SW480 (cell line): ENCODE measurements at regions not wholly inside any gene's neighbourhood (a gene's known extent, or its start where the extent isn't known, plus 50 kb on each side); places are given as distances from the start of the nearest gene placed in this dataset.

Source experiments
- DNase-seq: peaks from one replicate; pipeline ENCODE4 v3.0.0-alpha.2; 2016; ENCODE audit warnings: low spot score

GRCh38 chr1:81617308-81617967 is 183.3 kb upstream of the ADGRL2 start:
- DNase-seq: no peak

- no peak for DNase-seq
These were observed 186.9 kb upstream of the ADGRL2 start for GRCh38 chr1:81613803-81614202.

- DNase-seq: no peak
These were observed 192.8 kb upstream of the ADGRL2 start for GRCh38 chr1:81607924-81608323.

GRCh38 chr1:81607086-81607485 is 193.6 kb upstream of the ADGRL2 start:
- no peak for DNase-seq

- DNase-seq: peak; percentile 1
These were observed 194.1 kb upstream of the ADGRL2 start for GRCh38 chr1:81606656-81607055.

- DNase-seq: no peak
These were observed 195.7 kb upstream of the ADGRL2 start for GRCh38 chr1:81605023-81605422.

GRCh38 chr1:81600878-81601622 is 199.7 kb upstream of the ADGRL2 start:
- no peak for DNase-seq

- DNase-seq: no peak
These were observed 200.4 kb upstream of the ADGRL2 start for GRCh38 chr1:81600363-81600762.

- no peak for DNase-seq
These were observed 202.1 kb upstream of the ADGRL2 start for GRCh38 chr1:81598623-81599022.

GRCh38 chr1:81597720-81598426 is 202.9 kb upstream of the ADGRL2 start:
- no peak for DNase-seq

GRCh38 chr1:81596341-81596740 is 204.4 kb upstream of the ADGRL2 start:
- no peak for DNase-seq

GRCh38 chr1:81594206-81594605 is 206.5 kb upstream of the ADGRL2 start:
- no peak for DNase-seq

GRCh38 chr1:81592233-81592632 is 208.5 kb upstream of the ADGRL2 start:
- no peak for DNase-seq

- DNase-seq: no peak
These were observed 210.6 kb upstream of the ADGRL2 start for GRCh38 chr1:81590171-81590570.

- DNase-seq: no peak
These were observed 212.6 kb upstream of the ADGRL2 start for GRCh38 chr1:81588149-81588548.

- DNase-seq: no peak
These were observed 213.3 kb upstream of the ADGRL2 start for GRCh38 chr1:81587426-81587825.

- no peak for DNase-seq
These were observed 215.4 kb upstream of the ADGRL2 start for GRCh38 chr1:81585371-81585770.

GRCh38 chr1:81584398-81584797 is 216.3 kb upstream of the ADGRL2 start:
- no peak for DNase-seq

GRCh38 chr1:81583878-81584277 is 216.9 kb upstream of the ADGRL2 start:
- DNase-seq: no peak

- DNase-seq: no peak
These were observed 218.2 kb upstream of the ADGRL2 start for GRCh38 chr1:81582467-81582986.

- no peak for DNase-seq
These were observed 221.9 kb upstream of the ADGRL2 start for GRCh38 chr1:81578867-81579266.

GRCh38 chr1:81577004-81577697 is 223.6 kb upstream of the ADGRL2 start:
- no peak for DNase-seq
